HG02571 (cell line): ENCODE measurements at regions not wholly inside any gene's neighbourhood (a gene's known extent, or its start where the extent isn't known, plus 50 kb on each side); places are given as distances from the start of the nearest gene placed in this dataset.
A peak's percentile ranks its signal among the peaks of the same experiment; 100 is the strongest.

Source experiments
- ATAC-seq: cut with Tn5 transposase; IDR thresholded peaks from one replicate; pipeline ENCODE4 v1.9.1; 2021; ENCODE audit warnings: mild to moderate bottlenecking, moderate library complexity; ENCODE audit not compliant: unreplicated experiment

DNA sequence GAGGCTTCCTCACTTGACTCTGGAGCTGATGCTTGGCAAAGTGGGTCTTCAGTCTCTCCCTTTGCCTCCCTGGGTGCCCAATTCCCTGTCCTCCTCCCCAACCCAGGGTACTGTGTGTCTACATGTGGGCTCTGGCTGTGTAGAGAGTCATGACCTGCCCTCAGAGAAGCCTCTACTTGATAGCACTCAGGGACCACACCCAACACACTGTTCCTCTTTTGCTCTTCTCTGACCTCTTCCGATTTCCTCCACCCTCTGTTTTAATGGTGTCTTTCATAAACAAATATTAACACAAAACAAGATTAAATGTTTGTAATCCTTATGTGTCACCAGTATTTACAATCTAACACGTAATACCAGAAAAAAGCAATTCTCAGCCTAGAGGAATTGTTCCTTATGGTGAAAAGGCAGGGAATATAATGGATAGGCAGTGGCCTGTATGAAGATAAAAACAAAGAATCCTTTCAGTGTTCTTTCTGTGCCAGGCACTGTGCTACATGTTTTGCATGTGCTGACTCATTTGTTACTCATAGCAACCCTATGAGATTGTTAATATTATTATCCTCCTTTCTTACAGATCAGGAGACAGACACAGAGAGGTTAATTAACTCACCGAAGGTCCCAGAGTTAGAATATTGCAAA lies 58.2 kb downstream of the HSD3B1 start:
- peak; percentile 44 for ATAC-seq

DNA sequence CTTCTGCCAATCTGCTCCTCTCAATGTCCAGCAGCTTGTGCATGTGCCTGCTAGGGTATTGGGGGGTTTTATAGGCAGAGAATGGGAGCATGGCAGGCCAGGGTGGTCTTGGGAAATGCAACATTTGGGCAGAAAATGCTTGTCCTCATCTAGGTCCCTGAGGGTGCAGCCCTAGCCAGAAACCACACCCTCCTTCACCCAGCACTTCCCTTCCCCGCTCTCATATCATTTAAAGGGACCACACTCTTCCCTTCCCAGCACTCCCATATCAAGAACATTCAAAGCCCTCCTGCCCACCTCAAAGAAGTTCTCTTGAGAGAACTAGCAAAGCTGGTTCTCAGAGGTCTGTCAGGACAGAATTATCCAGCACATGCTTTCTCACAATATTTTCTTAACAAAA lies 62.1 kb downstream of the HSD3B1 start:
- no peak for ATAC-seq
